Prostate gland (tissue), 2 donors: ENCODE measurements at regions not wholly inside any gene's neighbourhood (a gene's known extent, or its start where the extent isn't known, plus 50 kb on each side); places are given as distances from the start of the nearest gene placed in this dataset.

ENCODE experiments used
- CTCF ChIP-seq, 4 experiments: fragments of 200-600 bp in 2 of 4; fragments of 450-650 bp in 2 of 4; sonication (generic) in 2 of 4; IDR thresholded peaks; 1 replicate in 3 of 4; 2 replicates in 1 of 4; pipeline ENCODE4 v1.5.1; 2016 to 2019; ENCODE audit warnings: antibody characterized with exemption in 4 of 4, mild to moderate bottlenecking in 2 of 4, moderate library complexity in 2 of 4
- POLR2A ChIP-seq: fragments of 450-650 bp; IDR thresholded peaks from one replicate; pipeline ENCODE4 v1.6.1; 2016; ENCODE audit warnings: antibody characterized with exemption, mild to moderate bottlenecking
- POLR2AphosphoS5 ChIP-seq: sonication (generic); formaldehyde crosslinking; IDR thresholded peaks from one replicate; pipeline ENCODE4 v1.6.1; 2017; ENCODE audit warnings: antibody characterized with exemption

GRCh38 chr3:66884659-66885058 is 113.4 kb upstream of the KBTBD8 start:
- TF ChIP-seq CTCF (IDR thresholded peaks at IDR 0.05) (no peak), POLR2AphosphoS5 (no peak), POLR2A (no peak)
